SU-DHL-6 (cell line): ENCODE measurements at regions not wholly inside any gene's neighbourhood (a gene's known extent, or its start where the extent isn't known, plus 50 kb on each side); places are given as distances from the start of the nearest gene placed in this dataset.

Source experiments
- H2AFZ ChIP-seq: fragments of 200-600 bp; sonication (generic); 2 replicates; pipeline ENCODE4 v1.6.1; 2014; ENCODE audit warnings: low read depth, mild to moderate bottlenecking, moderate library complexity, mixed read lengths, antibody characterized with exemption, low read length; ENCODE audit not compliant: severe bottlenecking
- H3F3A ChIP-seq: fragments of 200-600 bp; shearing (Covaris generic); 2 replicates; pipeline ENCODE4 v1.6.0; 2016; ENCODE audit warnings: antibody characterized with exemption, mild to moderate bottlenecking; ENCODE audit not compliant: insufficient read depth
- H3K27ac ChIP-seq: fragments of 200-600 bp; sonication (generic); 2 replicates; pipeline ENCODE4 v1.5.1; 2016; ENCODE audit warnings: low read depth, mild to moderate bottlenecking, low read length, moderate library complexity, mixed read lengths
- H3K27me3 ChIP-seq: fragments of 200-600 bp; sonication (generic), shearing (Covaris generic); 2 replicates; pipeline ENCODE4 v1.6.0; 2014; ENCODE audit warnings: mild to moderate bottlenecking, low read length
- H3K36me3 ChIP-seq: fragments of 200-600 bp; sonication (generic); 2 replicates; pipeline ENCODE4 v1.6.1; 2014; ENCODE audit warnings: mild to moderate bottlenecking, low read length, mixed read lengths
- H3K4me2 ChIP-seq: fragments of 300-600, 200-600 bp; shearing (Covaris generic), sonication (generic); 2 replicates; pipeline ENCODE4 v1.6.0; 2014; ENCODE audit warnings: low read length, low read depth, mild to moderate bottlenecking; ENCODE audit not compliant: poor library complexity, severe bottlenecking
- H3K4me3 ChIP-seq: fragments of 200-600 bp; sonication (generic); 2 replicates; pipeline ENCODE4 v1.5.1; 2014; ENCODE audit warnings: antibody characterized with exemption, low read length, mild to moderate bottlenecking, mixed read lengths; ENCODE audit not compliant: insufficient read depth, poor library complexity, severe bottlenecking
- H3K79me2 ChIP-seq: fragments of 200-600 bp; sonication (generic); 2 replicates; pipeline ENCODE4 v1.6.1; 2014; ENCODE audit warnings: mild to moderate bottlenecking, low read length, moderate library complexity; ENCODE audit not compliant: insufficient read depth
- H3K9ac ChIP-seq: fragments of 200-600 bp; sonication (generic); 2 replicates; pipeline ENCODE4 v1.7.0; 2014; ENCODE audit warnings: mild to moderate bottlenecking, low read length
- H3K9me2 ChIP-seq: fragments of 200-600 bp; sonication (generic); replicated peaks from 2 replicates; pipeline ENCODE4 v1.6.1; 2014; ENCODE audit warnings: low read length; ENCODE audit not compliant: insufficient read depth
- H3K9me3 ChIP-seq: fragments of 200-600 bp; sonication (generic); 2 replicates; pipeline ENCODE4 v1.6.1; 2014; ENCODE audit warnings: low read length, mixed read lengths; ENCODE audit not compliant: insufficient read depth
- H4K20me1 ChIP-seq: fragments of 200-600 bp; sonication (generic); 2 replicates; pipeline ENCODE4 v1.6.1; 2014; ENCODE audit warnings: low read depth, mild to moderate bottlenecking, antibody characterized with exemption, low read length, moderate library complexity, mixed read lengths
- CTCF ChIP-seq: fragments of 200-600 bp; sonication (generic); IDR thresholded peaks from one replicate; pipeline ENCODE4 v1.5.1; 2017; ENCODE audit warnings: antibody characterized with exemption, mild to moderate bottlenecking, low read length, moderate library complexity; ENCODE audit not compliant: insufficient read depth, poor library complexity, severe bottlenecking
- EZH2phosphoT487 ChIP-seq: fragments of 200-600 bp; sonication (generic), shearing (Covaris generic); conservative IDR thresholded peaks from 2 replicates; pipeline ENCODE4 v1.6.1; 2018; ENCODE audit warnings: mild to moderate bottlenecking, antibody characterized with exemption, low read length, moderate library complexity, mixed read lengths

- Histone ChIP-seq H3K27me3 (no peaks in the 10 kb centered on the region), H3K9ac (no peak overlapping the region), H3K4me2 (no peak overlapping the region), H3K9me3 (no peaks in the 10 kb centered on the region; the same call in 1 of the 2 replicates), H2AFZ (peak overlapping the region; percentile 42), H4K20me1 (no peaks in the 10 kb centered on the region), H3K79me2 (no peaks in the 10 kb centered on the region), H3K4me3 (no peak overlapping the region), H3K36me3 (no peaks in the 10 kb centered on the region), H3K9me2 (no peaks in the 10 kb centered on the region), H3K27ac (no peak overlapping the region), H3F3A (no peaks in the 10 kb centered on the region)
- TF ChIP-seq CTCF: no peak
- no peak for TF ChIP-seq EZH2phosphoT487
Measured at GRCh38 chr21:19018529-19018928, 614.9 kb upstream of the TMPRSS15 start.

- Histone ChIP-seq H3K9me3 (no peaks in the 10 kb centered on the region; the same call in 1 of the 2 replicates), H3K4me2 (no peak overlapping the region), H3F3A (no peaks in the 10 kb centered on the region), H3K4me3 (no peak overlapping the region), H2AFZ (no peak overlapping the region), H3K9me2 (no peaks in the 10 kb centered on the region), H4K20me1 (no peaks in the 10 kb centered on the region), H3K79me2 (no peaks in the 10 kb centered on the region), H3K36me3 (no peaks in the 10 kb centered on the region), H3K9ac (no peak overlapping the region), H3K27me3 (no peaks in the 10 kb centered on the region), H3K27ac (no peak overlapping the region)
- TF ChIP-seq CTCF (no peak), EZH2phosphoT487 (no peak)
Measured at GRCh38 chr21:19022978-19023377, 619.4 kb upstream of the TMPRSS15 start.

- Histone ChIP-seq H3K4me3 (no peak overlapping the region), H3F3A (no peaks in the 10 kb centered on the region)
- TF ChIP-seq EZH2phosphoT487: no peak
- no peak for TF ChIP-seq CTCF
Measured at GRCh38 chr21:19026911-19027310, 623.3 kb upstream of the TMPRSS15 start.

More at GRCh38 chr21:19026911-19027310, 623.3 kb upstream of the TMPRSS15 start:
- no peaks in the 10 kb centered on the region for H3K79me2 ChIP-seq
- H3K4me2 ChIP-seq: no peak overlapping the region
- H3K27me3 ChIP-seq: no peaks in the 10 kb centered on the region
- H3K9ac ChIP-seq: no peak overlapping the region
- no peak overlapping the region for H2AFZ ChIP-seq
- H3K9me3 ChIP-seq: no peaks in the 10 kb centered on the region
- H3K27ac ChIP-seq: no peak overlapping the region
- no peaks in the 10 kb centered on the region for H3K36me3 ChIP-seq
- no peaks in the 10 kb centered on the region for H3K9me2 ChIP-seq
- H4K20me1 ChIP-seq: no peaks in the 10 kb centered on the region
